ENCODE measurements at regions not wholly inside any gene's neighbourhood (a gene's known extent, or its start where the extent isn't known, plus 50 kb on each side); places are given as distances from the start of the nearest gene placed in this dataset.
A peak's percentile ranks its signal among the peaks of the same experiment; 100 is the strongest.
"Not testable (repeated sequence)": the region's sequence is repeated elsewhere in the genome, so short reads cannot be mapped to it uniquely, and the experiment has no call there.

- peaks cover 7 to 18% of the 10 kb centered on the region in 2 donors for H3K4me1 ChIP-seq (replicated peaks in 1 of 2)
- H3K27ac ChIP-seq: peak overlapping the region in 2 of 5 donors; percentile 9 to 68
- no peaks in the 10 kb centered on the region for H3K27me3 ChIP-seq
- no peaks in the 10 kb centered on the region for H3K9me3 ChIP-seq (replicated peaks in 1 of 3)
- 38 to 55% (median 46%) methylated on average over 7 of the region's 7 CpGs for WGBS, 4 donors
- DNase-seq: peak; percentile 52 to 92 (median 63)
- TF ChIP-seq CTCF (IDR thresholded peaks at IDR 0.05): no peak
- no peak for TF ChIP-seq POLR2A (IDR thresholded peaks at IDR 0.05)
- no peaks in the 10 kb centered on the region for H3K36me3 ChIP-seq (replicated peaks in 1 of 2)
- intact Hi-C loops (cut with DNase I): no loop called here
- H3K4me3 ChIP-seq: no peak overlapping the region
Measured at GRCh38 chr10:118832241-118832651, 77.5 kb upstream of the CACUL1 start.

- H3K27me3 ChIP-seq; DNase-seq; H3K9me3 ChIP-seq (replicated peaks in 1 of 3); H3K36me3 ChIP-seq (replicated peaks in 1 of 2); H3K4me3 ChIP-seq; H3K27ac ChIP-seq; intact Hi-C loops (cut with DNase I): not testable (repeated sequence)
- peaks cover 7 to 18% of the 10 kb centered on the region in 2 donors for H3K4me1 ChIP-seq (replicated peaks in 1 of 2)
- WGBS, 4 donors: 58 to 95% (median 87%) methylated on average over 5 of the region's 5 CpGs
Measured at GRCh38 chr10:118834370-118834769, 79.6 kb upstream of the CACUL1 start.

- H3K4me1 ChIP-seq (replicated peaks in 1 of 2): peaks cover 7 to 18% of the 10 kb centered on the region in 2 donors
- H3K27ac ChIP-seq: no peak overlapping the region
- no peaks in the 10 kb centered on the region for H3K9me3 ChIP-seq (replicated peaks in 1 of 3)
- H3K27me3 ChIP-seq: no peaks in the 10 kb centered on the region
- no peaks in the 10 kb centered on the region for H3K36me3 ChIP-seq (replicated peaks in 1 of 2)
- intact Hi-C loops (cut with DNase I): no loop called here
- peak in 6 of 7 donors; percentile 34 to 75 (median 64) for DNase-seq
- TF ChIP-seq CTCF (IDR thresholded peaks at IDR 0.05) (peak in 1 of 6 experiments; percentile 7), POLR2A (IDR thresholded peaks at IDR 0.05) (no peak)
- WGBS, 4 donors: 62 to 79% (median 70%) methylated on average over 3 of the region's 3 CpGs
- H3K4me3 ChIP-seq: no peak overlapping the region
Measured at GRCh38 chr10:118835682-118836326, 81.0 kb upstream of the CACUL1 start.

GRCh38 chr10:118838364-118838763 is 83.6 kb upstream of the CACUL1 start:
- DNase-seq: no peak
- 78 to 90% (median 80%) methylated on average over 4 of the region's 4 CpGs for WGBS, 4 donors
- intact Hi-C loops (cut with DNase I): no loop called here
- Histone ChIP-seq H3K27me3 (no peaks in the 10 kb centered on the region), H3K9me3 (replicated peaks in 1 of 3) (no peaks in the 10 kb centered on the region), H3K36me3 (replicated peaks in 1 of 2) (no peaks in the 10 kb centered on the region), H3K27ac (no peak overlapping the region), H3K4me3 (no peak overlapping the region), H3K4me1 (replicated peaks in 1 of 2) (peaks cover 0 to 8% of the 10 kb centered on the region in 2 donors)
- no peak for TF ChIP-seq CTCF (IDR thresholded peaks at IDR 0.05)
- no peak for TF ChIP-seq POLR2A (IDR thresholded peaks at IDR 0.05)

GRCh38 chr10:118839348-118839747 is 84.6 kb upstream of the CACUL1 start:
- no peaks in the 10 kb centered on the region for H3K27me3 ChIP-seq
- H3K27ac ChIP-seq: no peak overlapping the region
- intact Hi-C loops (cut with DNase I): no loop called here
- no peaks in the 10 kb centered on the region for H3K9me3 ChIP-seq (replicated peaks in 1 of 3)
- TF ChIP-seq POLR2A (IDR thresholded peaks at IDR 0.05): no peak
- no peak for TF ChIP-seq CTCF (IDR thresholded peaks at IDR 0.05)
- H3K4me1 ChIP-seq (replicated peaks in 1 of 2): peaks cover under 1 to 9% of the 10 kb centered on the region in 2 donors
- peak in 1 of 7 donors; percentile 11 for DNase-seq
- no peaks in the 10 kb centered on the region for H3K36me3 ChIP-seq (replicated peaks in 1 of 2)
- no peak overlapping the region for H3K4me3 ChIP-seq
- WGBS, 4 donors: 85 to 94% (median 89%) methylated on average over 3 of the region's 3 CpGs

Measured in adrenal gland (tissue), 9 donors.